Gastrocnemius medialis (tissue), 4 donors: ENCODE measurements at regions not wholly inside any gene's neighbourhood (a gene's known extent, or its start where the extent isn't known, plus 50 kb on each side); places are given as distances from the start of the nearest gene placed in this dataset.

Experiments used
- CTCF ChIP-seq, 5 experiments: fragments of 450-650 bp in 3 of 5; fragments of 200-600 bp in 2 of 5; sonication (generic) in 2 of 5; IDR thresholded peaks in 4 of 5; conservative IDR thresholded peaks in 1 of 5; 1 replicate in 4 of 5; 2 replicates in 1 of 5; pipeline ENCODE4 v1.5.1; 2016 to 2019; ENCODE audit warnings: antibody characterized with exemption in 5 of 5, mild to moderate bottlenecking in 3 of 5, moderate library complexity in 3 of 5
- POLR2A ChIP-seq, 2 donors: fragments of 450-650 bp; IDR thresholded peaks; one replicate each; pipeline ENCODE4 v1.6.1; 2017; ENCODE audit warnings: antibody characterized with exemption in 2 of 2, mild to moderate bottlenecking in 2 of 2, moderate library complexity in 2 of 2

GRCh38 chr14:34237677-34238076, 224.4 kb downstream of the SPTSSA start:
- TF ChIP-seq POLR2A (IDR thresholded peaks at IDR 0.05), result no peak
- no peak for TF ChIP-seq CTCF (IDR thresholded peaks at IDR 0.05 in 4 of 5, conservative IDR thresholded peaks at IDR 0.05 in 1 of 5)
